DOHH2 (cell line): ENCODE measurements at regions not wholly inside any gene's neighbourhood (a gene's known extent, or its start where the extent isn't known, plus 50 kb on each side); places are given as distances from the start of the nearest gene placed in this dataset.
"Not testable (repeated sequence)": the region's sequence is repeated elsewhere in the genome, so short reads cannot be mapped to it uniquely, and the experiment has no call there.

Experiments
- EZH2phosphoT487 ChIP-seq: fragments of 200-600 bp; sonication (generic); IDR thresholded peaks from 2 replicates; pipeline ENCODE4 v1.6.1; 2017; ENCODE audit warnings: borderline replicate concordance, mild to moderate bottlenecking, antibody characterized with exemption, low read length, moderate library complexity, mixed read lengths
- TF ChIP-seq, protein P1 (sequence below): fragments of 200-600 bp; sonication (generic); IDR thresholded peaks from one replicate; pipeline ENCODE4 v1.5.1; 2014; ENCODE audit warnings: antibody characterized with exemption, mild to moderate bottlenecking, low read depth, low read length; ENCODE audit not compliant: poor library complexity, severe bottlenecking

DNA sequence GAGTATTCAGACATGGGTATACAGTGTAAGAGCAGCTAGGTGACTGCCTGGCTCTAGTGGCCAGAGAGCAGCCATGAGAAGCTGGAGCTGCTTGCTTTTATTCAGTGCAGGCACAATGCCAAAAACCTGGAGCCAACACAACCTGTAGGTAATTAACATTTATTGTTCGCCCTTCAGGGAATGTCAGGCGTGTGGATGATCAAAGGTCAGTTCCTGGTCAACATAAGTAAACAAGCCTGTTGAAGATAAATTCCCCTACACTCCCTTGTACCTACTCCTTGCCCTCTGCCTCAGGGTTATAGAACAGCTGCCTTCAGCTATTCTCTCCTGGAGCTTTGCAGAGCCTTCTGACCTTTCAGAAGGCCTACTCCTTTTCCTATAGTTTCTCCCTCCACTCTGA, 323.7 kb upstream of the PCSK5 start:
- TF ChIP-seq, protein P1, sequence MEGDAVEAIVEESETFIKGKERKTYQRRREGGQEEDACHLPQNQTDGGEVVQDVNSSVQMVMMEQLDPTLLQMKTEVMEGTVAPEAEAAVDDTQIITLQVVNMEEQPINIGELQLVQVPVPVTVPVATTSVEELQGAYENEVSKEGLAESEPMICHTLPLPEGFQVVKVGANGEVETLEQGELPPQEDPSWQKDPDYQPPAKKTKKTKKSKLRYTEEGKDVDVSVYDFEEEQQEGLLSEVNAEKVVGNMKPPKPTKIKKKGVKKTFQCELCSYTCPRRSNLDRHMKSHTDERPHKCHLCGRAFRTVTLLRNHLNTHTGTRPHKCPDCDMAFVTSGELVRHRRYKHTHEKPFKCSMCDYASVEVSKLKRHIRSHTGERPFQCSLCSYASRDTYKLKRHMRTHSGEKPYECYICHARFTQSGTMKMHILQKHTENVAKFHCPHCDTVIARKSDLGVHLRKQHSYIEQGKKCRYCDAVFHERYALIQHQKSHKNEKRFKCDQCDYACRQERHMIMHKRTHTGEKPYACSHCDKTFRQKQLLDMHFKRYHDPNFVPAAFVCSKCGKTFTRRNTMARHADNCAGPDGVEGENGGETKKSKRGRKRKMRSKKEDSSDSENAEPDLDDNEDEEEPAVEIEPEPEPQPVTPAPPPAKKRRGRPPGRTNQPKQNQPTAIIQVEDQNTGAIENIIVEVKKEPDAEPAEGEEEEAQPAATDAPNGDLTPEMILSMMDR: not testable (repeated sequence)
- TF ChIP-seq EZH2phosphoT487: not testable (repeated sequence)
